Activated T-helper 9 cell treated with anti-CD3 and anti-CD28 coated beads, Interleukin-2, amount 50 U/mL, for 16 hours (primary cell): ENCODE measurements at regions not wholly inside any gene's neighbourhood (a gene's known extent, or its start where the extent isn't known, plus 50 kb on each side); places are given as distances from the start of the nearest gene placed in this dataset.
"Not testable (repeated sequence)": the region's sequence is repeated elsewhere in the genome, so short reads cannot be mapped to it uniquely, and the experiment has no call there.

Experiments used
- DNase-seq: peaks from one replicate; pipeline ENCODE4 v3.0.0-alpha.2; 2020; ENCODE audit warnings: low read depth

DNA sequence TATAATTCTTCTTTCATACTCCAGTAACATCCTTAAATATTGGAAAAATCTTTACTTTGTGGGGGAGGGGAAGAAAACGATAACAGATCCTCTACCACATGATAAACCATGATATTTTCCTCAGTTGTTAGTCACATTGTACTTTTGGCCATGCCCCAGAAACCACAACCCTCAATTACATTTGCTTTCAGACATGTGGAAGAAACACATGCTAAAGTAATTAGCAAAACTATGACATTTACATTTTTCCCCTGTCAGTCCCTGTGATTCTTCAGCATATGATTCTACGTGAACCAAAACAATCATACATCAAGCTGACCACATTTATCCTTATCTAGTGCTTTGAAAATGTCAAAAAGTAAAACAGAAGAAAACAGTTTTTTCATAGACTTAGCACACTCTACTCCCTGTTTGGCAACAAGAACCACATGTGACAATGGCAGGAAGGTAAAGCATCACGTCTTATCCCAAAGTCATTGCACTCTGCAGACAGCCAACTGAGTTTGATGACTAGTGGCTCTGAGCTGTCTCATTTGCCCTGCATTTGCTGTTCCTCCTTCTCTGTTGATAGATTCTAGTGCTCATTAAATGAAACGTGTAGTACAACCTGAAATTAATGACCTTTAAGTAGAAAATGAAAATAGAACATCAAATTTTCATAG is 505.8 kb upstream of the MARCKS start:
- no peak for DNase-seq

DNA sequence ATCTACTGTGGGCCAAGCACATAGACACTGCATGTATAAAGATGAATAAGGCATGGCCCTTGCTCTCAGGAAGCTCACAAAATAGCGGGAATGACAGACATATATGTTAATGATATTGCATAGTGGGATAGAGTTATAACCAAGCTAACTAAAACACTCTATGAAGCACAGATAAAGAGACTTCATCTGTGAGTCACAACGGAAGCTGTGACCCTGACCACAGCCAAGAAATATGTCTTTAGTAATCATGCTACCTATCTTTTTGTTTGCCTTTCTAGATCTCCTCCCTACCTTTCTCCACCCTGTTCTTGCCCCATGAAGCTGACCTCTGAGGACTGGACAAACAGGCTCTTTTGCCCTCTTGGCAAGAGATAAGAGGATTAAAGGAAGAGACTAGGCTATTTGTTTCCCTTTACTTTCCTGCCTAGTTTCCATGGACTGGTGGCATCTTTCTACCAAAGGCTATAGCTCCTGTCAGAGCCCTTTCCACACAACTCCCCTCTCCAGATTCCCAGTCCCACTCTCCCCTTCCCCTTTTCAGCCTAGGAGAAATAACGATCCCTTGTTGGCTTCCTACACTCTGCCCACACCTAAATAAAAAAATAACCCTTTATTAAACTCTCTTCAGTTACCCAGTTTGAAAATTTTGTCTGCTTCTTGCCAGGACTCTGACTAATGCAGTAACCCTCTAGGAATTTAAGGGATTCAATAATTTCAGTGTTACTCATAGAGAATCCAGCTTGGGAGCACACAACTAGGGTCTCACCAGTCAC is 504.9 kb upstream of the MARCKS start:
- no peak for DNase-seq

DNA sequence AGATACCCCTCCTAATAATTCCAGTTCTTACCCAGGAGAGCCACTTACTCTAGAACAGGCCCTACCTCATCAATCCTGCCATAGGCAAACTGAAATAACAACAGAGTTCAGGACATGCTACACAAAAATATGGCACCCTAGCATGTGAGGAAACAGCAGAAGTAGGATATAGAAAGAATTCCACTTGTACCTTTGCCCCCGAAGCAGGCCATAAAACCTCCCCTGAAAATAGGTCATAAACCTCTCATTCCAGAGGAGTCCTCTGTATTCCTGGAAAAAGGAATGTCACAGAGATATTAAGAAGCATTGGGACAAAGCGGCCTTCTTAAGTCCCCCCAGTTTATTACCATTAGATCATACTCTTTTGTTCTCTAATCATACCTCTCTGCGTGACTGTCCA is 504.3 kb upstream of the MARCKS start:
- no peak for DNase-seq

DNA sequence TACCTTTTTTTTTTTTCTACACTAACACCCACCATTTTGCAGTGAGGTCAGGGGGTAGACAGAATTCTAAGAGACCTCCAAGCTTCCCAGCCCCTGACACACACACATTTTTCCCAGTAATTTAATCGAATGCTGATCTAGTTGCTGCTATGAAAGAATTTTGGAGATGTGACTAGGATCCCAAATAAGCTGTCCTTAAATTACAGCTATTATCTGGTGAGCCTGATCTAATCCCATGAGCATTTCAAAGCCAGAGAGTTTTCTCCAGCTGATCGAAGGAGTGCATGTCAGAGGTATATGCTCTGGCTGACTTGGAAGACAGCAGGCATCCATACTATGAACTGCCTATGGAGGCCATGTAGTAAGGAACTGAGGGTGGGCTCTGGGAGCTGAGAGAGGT is 503.8 kb upstream of the MARCKS start:
- DNase-seq: no peak

GRCh38 chr6:113354204-113354895 is 502.8 kb upstream of the MARCKS start:
- no peak for DNase-seq

- no peak for DNase-seq
Measured at GRCh38 chr6:113356139-113356538, 501.0 kb upstream of the MARCKS start.

- DNase-seq: no peak
Measured at GRCh38 chr6:113357041-113357440, 500.1 kb upstream of the MARCKS start.

DNA sequence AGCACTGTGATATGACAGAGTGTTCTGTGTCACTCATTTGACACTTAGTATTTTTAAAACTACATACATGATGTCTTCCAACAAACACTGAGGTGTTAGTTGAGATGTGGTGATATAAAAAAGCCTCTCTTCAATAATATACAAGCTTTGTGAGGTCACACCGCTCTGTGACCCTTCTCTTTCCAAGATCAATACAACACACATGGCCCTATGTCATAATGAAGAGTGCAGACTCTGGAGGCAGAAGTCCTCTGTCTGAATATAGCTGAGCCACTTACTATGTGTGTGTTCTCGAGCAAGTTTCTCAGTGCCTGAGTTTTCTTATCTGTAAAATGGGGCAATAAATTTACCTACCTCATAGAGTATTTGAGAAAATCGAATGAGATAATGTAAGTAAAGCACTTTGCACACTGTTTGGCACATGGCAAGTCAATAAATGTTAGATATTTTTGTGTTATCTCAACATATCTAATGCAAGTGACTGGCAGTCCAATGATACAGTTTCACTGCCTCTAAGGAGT is 499.0 kb upstream of the MARCKS start:
- no peak for DNase-seq

DNA sequence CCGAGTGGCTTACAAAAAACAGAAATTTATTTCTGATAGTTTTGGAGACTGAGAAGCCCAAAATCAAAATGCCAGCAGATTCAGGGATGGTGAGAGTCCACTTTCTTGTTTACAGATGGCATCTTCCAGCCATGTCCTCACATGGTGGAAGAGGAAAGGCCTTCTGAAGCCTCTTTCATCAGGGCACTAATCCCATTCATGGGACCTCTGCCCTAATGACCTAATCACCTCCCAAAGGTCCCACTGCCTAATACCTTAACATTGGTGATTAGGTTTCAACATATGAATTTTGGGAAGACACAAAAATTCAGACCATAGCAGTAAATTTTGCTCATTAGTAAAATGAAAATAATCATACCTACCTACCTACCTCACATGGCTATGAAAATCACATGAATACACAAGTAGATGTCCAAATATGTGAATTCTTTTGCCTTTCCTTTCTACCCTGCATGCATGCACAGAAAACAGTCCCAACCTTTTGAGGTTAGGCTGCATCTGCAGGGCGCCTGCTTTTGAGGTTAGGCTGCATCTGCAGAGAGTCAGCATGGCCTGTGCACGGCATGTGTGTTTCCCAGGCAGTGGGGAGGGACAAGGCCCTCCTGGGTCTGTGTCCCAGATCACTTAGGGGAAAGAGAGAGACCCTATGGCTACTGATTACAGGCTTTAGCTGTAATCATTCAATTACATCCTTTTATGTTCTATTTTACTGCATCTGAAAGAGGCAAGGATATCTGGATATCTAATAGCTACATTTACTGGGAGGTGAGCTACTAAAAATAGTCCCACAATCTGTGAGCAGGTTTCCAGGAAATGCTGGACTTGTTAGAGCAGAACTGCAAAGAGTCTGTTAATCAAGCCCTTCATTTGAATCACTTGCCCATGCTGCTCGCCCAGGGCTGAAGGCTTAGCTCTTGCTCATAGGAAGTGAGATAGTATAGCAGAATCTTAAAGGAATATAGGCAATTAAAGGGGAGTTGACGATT is 497.7 kb upstream of the MARCKS start:
- no peak for DNase-seq

DNA sequence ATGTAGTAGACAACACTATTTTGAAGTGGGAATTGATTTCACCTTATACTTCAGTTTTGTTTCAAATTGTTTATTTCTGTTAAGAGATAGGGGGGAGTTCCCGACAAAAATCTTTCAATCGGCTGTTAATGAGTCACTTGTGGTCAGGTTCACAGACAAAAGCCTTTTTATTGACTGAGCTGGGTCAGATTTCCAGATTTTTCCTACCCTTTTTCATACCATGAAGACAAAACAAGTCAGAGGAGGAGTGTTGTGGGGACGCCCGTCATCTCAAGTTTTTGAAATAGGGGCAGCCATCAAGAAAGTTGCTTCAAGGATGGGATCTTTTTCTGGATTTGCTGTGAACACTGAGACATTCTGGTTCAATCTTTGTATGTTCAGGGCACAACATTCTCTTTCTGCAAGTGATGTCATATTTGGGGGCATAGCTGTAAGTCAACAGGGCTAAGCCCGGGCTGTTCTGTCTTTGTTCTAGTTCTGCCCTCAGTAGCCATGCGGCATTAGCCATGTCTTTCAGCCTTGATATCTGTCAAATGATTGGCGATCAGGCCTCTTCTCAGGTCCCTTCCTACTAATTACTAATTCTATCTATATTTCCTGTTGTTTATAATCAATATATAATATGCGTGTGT is 496.0 kb upstream of the MARCKS start:
- no peak for DNase-seq

GRCh38 chr6:113362301-113363047 is 494.7 kb upstream of the MARCKS start:
- no peak for DNase-seq

DNA sequence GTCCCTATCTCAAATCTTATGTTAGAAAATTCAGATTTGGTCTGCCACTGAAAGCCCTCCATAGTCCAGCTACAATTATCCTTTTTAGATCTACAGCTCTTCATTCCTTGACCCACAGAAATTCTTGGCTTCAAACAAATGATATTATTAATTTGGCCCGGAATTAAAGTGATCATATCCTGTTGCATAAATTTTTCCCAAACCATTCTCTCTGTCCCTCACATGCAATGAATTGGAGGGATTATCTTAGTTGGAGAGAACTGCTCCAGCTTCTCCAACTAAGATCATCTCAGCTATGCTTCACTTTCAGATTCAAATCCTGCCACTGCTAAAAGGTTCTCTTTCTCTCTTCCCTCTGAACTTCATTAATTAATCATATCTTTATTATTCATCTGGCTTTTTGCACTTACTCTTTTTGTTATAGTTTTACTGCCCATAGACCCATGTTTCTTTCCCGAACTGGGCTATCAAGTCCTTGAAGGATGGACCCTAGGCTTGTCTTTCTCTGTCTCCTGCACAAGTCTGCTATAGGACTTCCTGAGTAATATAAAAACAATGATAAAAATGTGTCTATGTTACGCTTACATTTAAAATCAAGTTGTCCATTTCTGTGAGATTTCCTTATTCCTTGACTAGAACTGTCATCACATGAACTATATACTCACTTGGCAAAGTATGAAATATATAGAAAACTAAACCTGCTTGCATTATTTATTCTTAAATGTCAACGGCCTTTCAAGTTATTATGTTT is 493.9 kb upstream of the MARCKS start:
- DNase-seq: no peak

- DNase-seq: no peak
Measured at GRCh38 chr6:113363866-113364265, 493.3 kb upstream of the MARCKS start.

DNA sequence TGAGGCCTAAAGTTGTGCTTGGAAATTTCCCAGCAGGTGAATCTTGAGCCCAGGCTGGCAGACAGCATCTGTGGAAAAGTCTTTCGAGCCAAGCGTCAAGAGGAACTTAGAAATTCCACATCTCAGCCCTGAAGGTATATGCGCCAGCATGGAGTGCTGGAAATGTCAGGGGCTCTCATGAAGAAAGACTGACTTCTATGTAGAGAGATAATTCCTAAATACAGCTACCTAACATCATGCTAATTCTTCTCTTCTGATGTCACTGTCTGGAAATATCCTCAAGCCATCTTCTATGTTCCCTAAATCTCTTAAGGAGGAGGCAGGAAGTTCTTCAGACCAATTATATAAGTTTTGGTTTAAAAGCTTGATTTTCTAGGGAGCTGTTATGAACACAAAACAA is 492.4 kb upstream of the MARCKS start:
- no peak for DNase-seq

GRCh38 chr6:113365191-113365590 is 492.0 kb upstream of the MARCKS start:
- DNase-seq: no peak

GRCh38 chr6:113366505-113366904 is 490.6 kb upstream of the MARCKS start:
- DNase-seq: no peak

GRCh38 chr6:113370508-113371502 is 486.3 kb upstream of the MARCKS start:
- DNase-seq: no peak

- not testable (repeated sequence) for DNase-seq
Measured at GRCh38 chr6:113375466-113375865, 481.7 kb upstream of the MARCKS start.
